ENCODE measurements at regions not wholly inside any gene's neighbourhood (a gene's known extent, or its start where the extent isn't known, plus 50 kb on each side); places are given as distances from the start of the nearest gene placed in this dataset.

GRCh38 chr19:13583753-13584152 is 77.5 kb upstream of the CACNA1A start:
- Mint-ChIP-seq H3K27me3 (peaks cover 10% of the 10 kb centered on the region), H3K9me3 (no peaks in the 10 kb centered on the region), H3K4me3 (no peak overlapping the region), H3K4me1 (ENCODE audit: low read depth) (no peaks in the 10 kb centered on the region), H3K27ac (no peak overlapping the region), H3K36me3 (ENCODE audit: low read depth) (no peaks in the 10 kb centered on the region)
- peaks cover 0 to 4% of the 10 kb centered on the region in 2 experiments for H3K9me3 ChIP-seq (ENCODE audit: control insufficient read depth in 1 of 2, insufficient read depth in 1 of 2, low read length in 2 of 2)
- no peaks in the 10 kb centered on the region for H3K36me3 ChIP-seq (ENCODE audit: insufficient read depth, low read length)
- no peak overlapping the region for H3K27ac ChIP-seq (ENCODE audit: low read depth in 1 of 2, low read length in 2 of 2)
- intact Hi-C loops (cut with DNase I, micrococcal nuclease) = no loop called here
- peaks cover under 1% of the 10 kb centered on the region for H3K4me1 ChIP-seq (ENCODE audit: insufficient read depth, low read length)
- TF ChIP-seq CTCF (IDR thresholded peaks at IDR 0.05) = no peak
- ChIA-PET POLR2A (no interaction called here), CTCF (no interaction called here)
- ATAC-seq (ENCODE audit: poor library complexity) (no peak), DNase-seq (no peak)
- H3K4me3 ChIP-seq (ENCODE audit: low read length) = no peak overlapping the region
- peaks cover 0 to 2% of the 10 kb centered on the region in 2 experiments for H3K27me3 ChIP-seq (ENCODE audit: control insufficient read depth in 1 of 2, insufficient read depth in 2 of 2, low read length in 2 of 2)

GRCh38 chr19:13583114-13583513 is 76.8 kb upstream of the CACNA1A start:
- no peak for DNase-seq
- intact Hi-C loops (cut with DNase I, micrococcal nuclease) = no loop called here
- H3K4me1 Mint-ChIP-seq (ENCODE audit: low read depth) = no peaks in the 10 kb centered on the region
- H3K4me3 Mint-ChIP-seq = no peak overlapping the region
- ChIA-PET CTCF (no interaction called here), POLR2A (no interaction called here)
- H3K27ac ChIP-seq (ENCODE audit: low read depth in 1 of 2, low read length in 2 of 2) = no peak overlapping the region
- H3K4me3 ChIP-seq (ENCODE audit: low read length) = no peak overlapping the region
- no peak for TF ChIP-seq CTCF (IDR thresholded peaks at IDR 0.05)
- no peaks in the 10 kb centered on the region for H3K9me3 Mint-ChIP-seq
- no peak for ATAC-seq (ENCODE audit: poor library complexity)
- H3K36me3 Mint-ChIP-seq (ENCODE audit: low read depth) = no peaks in the 10 kb centered on the region
- no peaks in the 10 kb centered on the region for H3K4me1 ChIP-seq (ENCODE audit: insufficient read depth, low read length)
- peaks cover 10% of the 10 kb centered on the region for H3K27me3 Mint-ChIP-seq
- H3K9me3 ChIP-seq (ENCODE audit: control insufficient read depth in 1 of 2, insufficient read depth in 1 of 2, low read length in 2 of 2) = peaks cover 0 to 7% of the 10 kb centered on the region in 2 experiments
- no peaks in the 10 kb centered on the region for H3K36me3 ChIP-seq (ENCODE audit: insufficient read depth, low read length)
- H3K27me3 ChIP-seq (ENCODE audit: control insufficient read depth in 1 of 2, insufficient read depth in 2 of 2, low read length in 2 of 2) = peaks cover 0 to 8% of the 10 kb centered on the region in 2 experiments
- no peak overlapping the region for H3K27ac Mint-ChIP-seq

- H3K27ac Mint-ChIP-seq = no peak overlapping the region
- Histone ChIP-seq H3K27me3 (ENCODE audit: control insufficient read depth in 1 of 2, insufficient read depth in 2 of 2, low read length in 2 of 2) (peaks cover 0 to 8% of the 10 kb centered on the region in 2 experiments), H3K9me3 (ENCODE audit: control insufficient read depth in 1 of 2, insufficient read depth in 1 of 2, low read length in 2 of 2) (peaks cover 5 to 23% of the 10 kb centered on the region in 2 experiments), H3K36me3 (ENCODE audit: insufficient read depth, low read length) (no peaks in the 10 kb centered on the region), H3K27ac (ENCODE audit: low read depth in 1 of 2, low read length in 2 of 2) (no peak overlapping the region), H3K4me1 (ENCODE audit: insufficient read depth, low read length) (no peaks in the 10 kb centered on the region), H3K4me3 (ENCODE audit: low read length) (no peak overlapping the region)
- H3K27me3 Mint-ChIP-seq = peaks cover 10% of the 10 kb centered on the region
- H3K9me3 Mint-ChIP-seq = peaks cover 5% of the 10 kb centered on the region
- no peak for TF ChIP-seq CTCF (IDR thresholded peaks at IDR 0.05)
- no peak for DNase-seq
- intact Hi-C loops (cut with DNase I, micrococcal nuclease) = no loop called here
- H3K4me3 Mint-ChIP-seq = no peak overlapping the region
- ChIA-PET CTCF (no interaction called here), POLR2A (no interaction called here)
- no peaks in the 10 kb centered on the region for H3K36me3 Mint-ChIP-seq (ENCODE audit: low read depth)
- no peaks in the 10 kb centered on the region for H3K4me1 Mint-ChIP-seq (ENCODE audit: low read depth)
- no peak for ATAC-seq (ENCODE audit: poor library complexity)
These were observed 75.3 kb upstream of the CACNA1A start for GRCh38 chr19:13581576-13581975.
